ENCODE measurements at regions not wholly inside any gene's neighbourhood (a gene's known extent, or its start where the extent isn't known, plus 50 kb on each side); places are given as distances from the start of the nearest gene placed in this dataset.
"Not testable (repeated sequence)": the region's sequence is repeated elsewhere in the genome, so short reads cannot be mapped to it uniquely, and the experiment has no call there.

DNA sequence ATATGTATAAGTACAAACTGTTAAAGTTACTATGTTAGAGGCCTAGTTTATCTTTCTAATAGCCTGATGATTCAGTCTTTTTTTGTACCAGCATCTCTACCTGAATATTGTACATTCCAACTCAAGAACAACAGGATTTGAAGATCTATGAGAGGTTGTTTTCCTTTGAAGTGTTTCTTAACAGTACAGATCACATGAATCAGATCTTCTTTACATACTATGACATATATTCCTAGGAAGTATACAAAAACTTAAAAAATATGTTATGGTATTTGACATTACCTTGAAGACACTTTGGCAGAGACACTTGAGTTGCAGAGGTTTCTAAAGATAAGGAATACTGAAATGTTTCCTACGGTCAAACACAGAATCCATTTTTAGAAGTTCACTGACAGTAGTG is 1280.9 kb downstream of the KCNT2 start:
- no peak for DNase-seq

DNA sequence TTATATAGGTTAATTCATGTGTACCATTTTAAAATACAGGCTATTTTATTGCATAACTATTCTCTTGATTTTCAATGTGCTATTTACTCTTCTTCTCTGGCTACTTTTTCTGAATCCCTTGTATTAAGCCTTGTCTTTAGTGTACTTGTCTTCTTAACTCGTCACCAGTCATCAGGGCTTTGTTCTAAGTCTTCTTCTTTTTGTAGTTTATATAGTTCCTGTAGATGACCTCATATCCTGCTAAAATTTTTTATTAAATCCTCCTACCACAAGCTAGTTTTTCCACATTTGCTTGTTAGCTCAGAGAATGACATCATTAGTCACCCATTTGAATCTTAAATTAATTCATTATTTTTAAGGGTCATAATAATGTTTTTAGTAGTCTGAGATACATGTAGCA is 1281.9 kb downstream of the KCNT2 start:
- DNase-seq = no peak

DNA sequence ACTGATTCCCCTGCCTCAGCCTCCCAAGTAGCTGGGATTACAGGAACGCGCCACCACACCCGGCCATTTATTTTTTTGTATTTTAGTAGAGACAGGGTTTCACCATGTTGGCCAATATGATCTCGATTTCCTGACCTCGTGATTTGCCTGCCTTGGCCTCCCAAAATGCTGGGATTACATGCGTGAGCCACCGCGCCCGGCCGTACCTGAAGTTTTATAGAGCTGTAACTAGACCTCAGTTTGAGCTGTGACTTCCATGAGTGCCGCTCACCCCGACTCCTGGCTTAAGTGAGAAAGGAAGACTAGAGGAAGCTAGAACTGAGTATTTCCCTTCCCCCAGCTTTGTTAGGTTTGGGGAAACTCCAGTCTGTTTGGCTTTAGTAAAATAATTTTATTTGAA is 1283.1 kb downstream of the KCNT2 start:
- no peak for DNase-seq

DNA sequence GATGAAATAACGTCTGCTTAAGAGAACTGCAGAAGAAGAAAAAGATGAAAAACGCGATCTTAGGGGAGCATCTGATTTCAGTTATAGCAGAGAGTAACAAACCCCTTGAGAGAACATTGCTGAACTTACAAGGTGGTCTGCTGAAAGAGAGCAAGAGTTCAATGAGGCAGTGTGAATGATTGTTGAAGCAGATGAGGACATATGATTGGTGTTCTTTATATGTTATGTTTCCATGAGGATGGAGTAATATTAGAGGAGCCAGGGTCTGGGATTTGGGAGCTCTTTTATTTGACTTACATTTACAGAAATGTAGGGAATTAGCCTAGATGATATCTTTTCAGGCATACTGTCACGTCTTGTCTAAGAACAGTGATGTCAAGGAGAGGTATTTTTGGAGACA is 1302.0 kb downstream of the KCNT2 start:
- no peak for DNase-seq

DNA sequence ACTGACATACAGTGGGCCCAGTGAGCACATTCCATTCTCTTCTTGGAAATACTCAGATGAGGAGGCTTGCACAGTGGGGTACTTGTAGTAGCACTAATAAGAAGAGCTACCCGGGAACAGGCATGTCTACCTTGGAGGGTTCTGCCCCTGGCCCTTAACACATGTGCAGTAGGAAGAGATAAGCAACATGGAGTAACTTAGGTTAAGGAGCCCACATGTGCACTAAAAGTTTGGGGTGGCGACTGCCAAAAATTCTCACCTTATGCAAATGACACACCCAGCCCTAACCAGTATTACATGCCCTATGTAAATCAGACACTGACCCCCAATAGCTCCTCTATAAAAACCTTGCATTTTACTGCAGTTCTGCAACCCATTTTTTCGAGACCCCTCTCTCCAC is 1313.3 kb downstream of the KCNT2 start:
- DNase-seq = no peak

DNA sequence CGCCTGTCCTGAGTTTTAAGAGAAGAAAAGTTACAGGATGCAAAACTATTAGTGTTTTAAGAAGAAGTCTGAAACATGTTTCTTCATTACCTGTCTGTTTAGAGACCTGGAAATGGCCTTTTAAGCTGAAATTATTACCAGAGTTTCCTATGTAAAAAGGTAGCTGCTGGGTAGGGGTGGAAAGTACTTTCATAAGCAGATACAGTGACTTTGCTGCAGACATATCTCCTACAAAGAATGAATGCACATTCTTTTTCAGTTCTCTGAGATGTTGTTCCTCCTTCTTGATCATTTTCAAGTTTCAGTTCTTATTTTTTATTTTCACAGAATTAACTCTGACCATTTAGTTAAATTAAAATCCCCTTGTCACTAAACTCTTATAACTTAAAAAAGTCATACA is 1329.6 kb downstream of the KCNT2 start:
- DNase-seq = no peak

DNA sequence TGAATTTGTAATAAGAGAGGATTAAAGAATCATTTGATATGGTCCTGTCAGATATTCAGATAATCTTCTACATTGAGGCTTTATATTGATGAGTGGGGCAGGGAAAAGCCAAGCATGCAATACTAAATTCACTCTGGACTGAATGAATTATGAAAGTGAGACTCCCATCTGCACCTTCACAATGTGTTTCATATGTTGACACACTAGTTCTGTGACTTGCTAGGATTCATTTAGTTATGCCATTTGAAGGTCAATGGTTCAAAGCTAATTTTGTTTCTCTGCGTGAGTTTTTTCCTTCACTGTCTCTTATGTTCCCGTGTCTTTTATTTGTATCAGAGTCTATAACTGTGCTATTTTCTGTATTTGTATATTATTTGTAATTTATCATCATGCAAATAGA is 1332.5 kb downstream of the KCNT2 start:
- no peak for DNase-seq

DNA sequence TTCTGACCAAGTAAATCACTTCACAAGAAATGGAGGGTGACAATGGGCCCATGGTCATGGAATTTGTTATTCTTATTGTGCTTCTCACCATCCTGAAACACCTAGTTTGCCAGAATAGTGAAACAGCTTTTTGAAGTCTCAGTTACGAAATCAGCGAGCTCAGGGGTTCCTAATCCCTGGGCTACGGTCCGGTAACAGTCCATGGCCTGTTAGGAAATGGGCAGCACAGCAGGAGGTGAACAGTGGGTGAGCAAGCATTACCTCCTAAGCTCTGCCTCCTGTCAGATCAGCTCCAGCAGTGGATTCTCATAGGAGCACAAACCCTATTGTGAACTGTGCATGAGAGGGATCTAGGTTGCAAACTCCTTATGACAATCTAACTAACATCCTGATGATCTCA is 1356.3 kb downstream of the KCNT2 start:
- no peak for DNase-seq

DNA sequence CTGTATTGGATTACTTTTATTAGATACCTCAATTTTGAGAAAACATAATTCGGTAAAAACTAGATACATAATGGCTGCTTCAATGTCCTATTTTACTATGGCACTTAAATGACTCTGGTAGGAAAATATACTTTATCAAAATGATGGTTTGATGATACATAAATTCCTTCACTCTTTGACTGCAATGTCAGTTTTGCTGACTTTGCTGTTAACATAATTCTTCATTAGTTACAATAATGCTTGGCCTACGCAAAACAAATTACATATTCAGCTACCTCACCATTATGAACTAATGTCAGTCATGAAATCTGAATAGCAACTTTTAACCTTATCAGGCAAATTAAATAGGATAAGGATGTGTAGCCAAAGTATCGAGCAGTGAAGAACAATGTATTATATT is 1364.7 kb downstream of the KCNT2 start:
- no peak for DNase-seq

DNA sequence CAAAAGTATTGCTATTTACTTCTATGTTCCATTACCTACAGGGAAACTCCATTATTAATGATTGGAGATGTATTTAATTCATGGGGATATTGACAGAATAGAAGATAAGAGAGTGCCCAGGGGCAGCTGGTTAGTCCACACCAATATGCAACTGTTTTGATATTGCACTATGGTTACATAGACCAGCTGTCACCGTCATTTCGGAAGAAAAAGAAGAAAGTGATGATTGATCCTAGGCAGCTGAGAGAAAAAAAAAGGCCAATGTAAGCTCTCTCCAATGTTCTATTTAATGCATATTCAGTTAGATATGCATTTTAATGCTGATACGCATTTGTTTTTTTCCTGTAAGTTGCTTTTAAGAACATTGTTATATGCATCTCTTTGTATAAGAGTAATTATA is 1367.2 kb downstream of the KCNT2 start:
- no peak for DNase-seq

DNA sequence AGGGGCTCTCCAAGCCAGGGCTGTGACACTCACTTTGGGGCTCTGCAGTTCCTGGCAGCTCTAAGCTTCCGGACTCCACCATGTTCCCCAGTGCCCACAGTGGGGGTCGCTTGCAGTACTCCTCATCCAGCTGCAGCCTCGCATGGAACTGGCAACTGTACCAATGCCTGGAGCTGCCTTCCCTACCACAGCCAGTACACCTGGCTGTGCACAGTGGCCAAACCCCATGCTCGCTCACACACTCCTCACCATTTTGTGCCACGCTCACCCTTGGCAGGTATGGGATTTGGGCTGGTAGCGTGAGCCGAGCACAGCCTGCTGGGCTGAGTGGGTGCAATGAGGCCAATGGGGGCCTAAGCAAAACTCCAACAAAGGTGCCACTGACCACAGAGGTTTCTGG is 1369.9 kb downstream of the KCNT2 start:
- no peak for DNase-seq

DNA sequence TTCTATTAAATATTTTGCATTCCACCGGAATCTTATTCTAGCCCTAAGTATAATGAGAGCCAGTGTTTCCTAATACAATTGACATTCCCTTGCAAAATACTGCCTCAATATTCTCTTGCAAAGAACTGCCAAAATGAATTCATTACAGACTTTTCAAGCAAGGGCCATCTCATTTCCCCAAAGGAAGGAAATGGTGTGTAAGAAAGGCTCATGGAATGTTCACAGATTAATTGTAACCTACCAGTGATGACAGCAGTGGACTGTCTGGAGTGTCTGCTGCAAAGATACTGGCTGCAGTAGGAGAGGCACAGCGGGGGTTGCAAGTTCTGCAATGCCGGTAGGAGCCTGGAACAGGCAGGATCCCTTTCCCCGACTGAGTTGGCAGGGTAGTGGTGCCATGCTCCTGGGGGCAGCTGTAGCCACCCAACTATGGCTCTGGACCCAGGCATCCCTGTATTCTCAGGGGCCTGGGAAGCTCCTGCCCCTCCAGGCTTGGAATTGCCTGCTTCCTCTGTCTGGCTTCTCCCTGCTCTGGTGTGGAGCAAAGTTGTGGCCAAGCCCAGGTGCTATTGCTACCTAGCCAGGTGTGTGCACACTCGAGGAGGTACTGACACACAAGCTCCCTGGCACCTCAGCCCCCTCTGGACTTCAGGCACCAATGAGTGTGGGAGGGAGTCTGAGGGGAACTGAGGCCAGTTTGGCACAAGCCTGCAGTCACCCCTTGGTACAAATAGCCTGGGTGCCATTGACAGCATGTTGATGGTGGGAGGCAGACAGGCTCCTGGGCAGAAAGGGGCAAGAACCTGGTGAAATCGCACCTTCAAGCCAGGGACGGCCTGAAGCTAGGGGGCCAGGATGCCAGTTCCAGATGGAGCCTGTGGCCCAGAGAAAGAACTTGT is 1371.0 kb downstream of the KCNT2 start:
- DNase-seq = no peak

DNA sequence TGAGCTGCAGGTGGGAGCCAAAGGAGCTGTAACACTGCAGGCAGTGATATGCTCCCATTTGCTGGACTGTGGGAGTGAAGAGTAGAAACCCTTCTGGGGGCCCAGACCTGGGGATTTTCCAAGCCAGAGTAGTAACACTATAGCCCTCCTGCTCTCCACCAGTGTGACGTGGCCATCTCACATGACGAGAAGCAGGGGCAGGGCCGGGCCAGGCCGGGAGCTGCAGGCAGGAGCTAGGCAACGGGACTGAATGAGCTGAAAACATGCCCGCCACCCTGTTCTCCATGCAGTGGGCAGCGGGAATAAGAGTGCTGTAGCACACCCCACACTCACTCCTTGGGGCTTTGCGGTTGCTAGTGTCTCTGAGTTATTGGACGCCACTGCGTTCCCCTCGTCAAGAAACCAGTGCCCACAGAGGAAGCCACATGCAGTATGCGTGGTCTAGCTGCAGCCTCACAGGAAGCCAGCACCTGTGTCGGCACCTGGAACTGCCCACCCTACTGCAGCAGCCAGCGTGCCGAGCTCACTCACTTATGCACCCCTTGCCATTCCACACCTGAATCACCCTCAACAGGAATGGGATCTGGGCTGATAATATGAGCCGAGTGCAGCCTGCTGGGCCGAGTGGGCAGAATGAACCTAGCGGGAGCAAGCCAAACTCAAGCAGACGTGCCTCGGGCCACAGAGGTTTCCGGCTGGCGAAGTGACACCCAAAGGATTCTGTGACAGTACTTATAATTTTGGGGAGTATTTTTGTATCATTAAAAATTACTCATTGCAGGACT is 1389.6 kb downstream of the KCNT2 start:
- no peak for DNase-seq

DNA sequence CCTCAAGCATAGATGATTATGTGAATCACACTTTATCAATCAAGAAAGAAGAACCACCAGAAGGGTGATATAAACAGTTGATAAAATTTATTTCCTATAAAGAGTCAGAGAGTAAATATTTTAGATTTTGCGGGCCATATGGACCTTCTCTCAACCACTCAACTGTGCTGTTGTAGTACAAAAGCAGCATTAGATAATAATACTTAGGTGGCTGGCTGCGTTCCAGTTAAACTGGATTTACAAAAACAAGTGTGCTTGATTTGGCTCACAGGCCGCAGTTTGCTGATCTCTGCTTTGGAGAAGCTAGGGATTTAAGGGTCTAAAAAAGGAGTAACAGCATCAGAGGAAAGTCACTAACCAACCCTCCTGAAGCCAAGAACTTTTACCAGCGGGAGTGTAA is 1406.0 kb downstream of the KCNT2 start:
- no peak for DNase-seq

DNA sequence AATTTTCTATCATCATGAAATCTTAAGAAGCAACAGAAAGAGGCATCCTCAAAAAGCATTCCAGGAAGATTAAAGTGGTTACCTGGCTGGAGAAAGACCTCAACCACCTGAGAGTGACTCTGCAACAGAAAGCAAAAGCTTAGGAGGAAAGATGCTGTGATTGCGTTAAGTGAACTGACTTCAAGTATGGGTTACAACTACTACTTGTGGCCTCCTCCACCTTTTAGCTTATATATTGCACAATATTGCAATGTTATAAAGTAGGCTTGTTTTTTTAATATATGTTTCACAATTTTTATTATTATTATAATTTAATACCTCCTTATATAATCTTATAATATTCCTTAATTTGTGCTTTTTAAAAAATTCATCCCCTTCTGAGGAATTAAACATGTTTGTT is 1407.5 kb downstream of the KCNT2 start:
- DNase-seq = no peak

DNA sequence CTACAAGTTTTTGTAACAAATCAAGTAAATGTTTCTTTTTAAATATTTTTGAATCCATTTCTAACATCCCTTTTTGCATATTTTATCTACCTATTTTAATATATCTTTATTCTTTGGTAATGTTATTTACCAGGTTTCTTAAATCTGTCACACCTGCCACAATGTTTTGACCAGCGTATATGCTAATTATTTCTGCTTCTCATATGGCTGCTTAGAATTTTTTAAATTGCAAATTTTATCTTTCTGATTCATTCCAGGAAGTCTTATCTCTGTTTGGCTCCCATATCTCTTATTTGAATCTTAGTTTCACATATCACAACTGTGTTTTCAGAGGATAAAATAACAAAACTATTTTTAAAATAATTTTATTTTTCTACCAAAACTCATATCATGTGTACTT is 1411.1 kb downstream of the KCNT2 start:
- DNase-seq = no peak

DNA sequence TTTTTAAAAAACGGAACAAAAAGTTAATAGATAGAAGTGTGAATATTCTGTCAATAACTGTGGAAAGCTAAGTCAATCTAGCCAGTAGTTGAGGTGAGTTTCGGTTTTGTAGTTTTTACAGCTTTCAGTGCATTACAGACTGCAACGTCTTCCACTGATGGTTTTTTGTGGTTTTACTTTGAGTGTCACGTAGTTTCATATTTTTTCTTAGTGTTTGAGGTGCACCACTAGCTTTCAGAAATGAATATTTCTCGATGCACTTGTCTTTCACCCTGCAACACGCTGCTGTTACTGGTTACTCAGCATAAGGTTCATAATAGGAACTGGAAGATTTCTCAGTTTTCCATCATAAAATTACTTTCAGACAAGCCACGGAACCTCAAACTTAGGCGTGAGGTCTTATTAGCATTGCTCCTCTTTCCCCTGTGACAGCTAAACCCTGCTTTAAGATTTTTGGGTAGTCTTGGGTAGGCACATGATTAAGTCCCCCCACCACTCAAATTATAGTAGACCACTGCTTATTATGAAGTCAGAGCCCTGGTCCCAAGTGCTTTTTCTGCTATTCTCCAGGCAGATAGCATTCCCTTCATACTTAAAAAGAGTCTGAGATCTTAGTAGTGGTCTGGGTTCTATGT is 1412.7 kb downstream of the KCNT2 start:
- DNase-seq = no peak

DNA sequence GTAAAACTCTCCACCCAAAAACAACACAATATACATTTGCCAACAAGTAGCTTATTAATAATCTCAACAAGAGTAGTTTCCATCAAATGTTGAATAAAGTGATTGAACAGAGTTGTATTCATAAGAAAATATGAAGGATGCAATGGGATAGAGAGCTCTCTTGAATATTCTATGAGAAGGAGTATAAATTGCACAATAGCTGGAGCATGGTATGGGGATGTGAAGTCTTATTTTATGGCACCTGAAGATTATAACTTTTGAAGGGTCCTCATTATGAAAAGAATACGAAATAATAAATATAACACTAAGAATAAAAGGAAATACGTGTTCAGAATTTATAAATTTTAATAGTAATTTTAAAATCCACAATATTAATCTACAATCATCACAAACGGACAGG is 1415.1 kb downstream of the KCNT2 start:
- no peak for DNase-seq

DNA sequence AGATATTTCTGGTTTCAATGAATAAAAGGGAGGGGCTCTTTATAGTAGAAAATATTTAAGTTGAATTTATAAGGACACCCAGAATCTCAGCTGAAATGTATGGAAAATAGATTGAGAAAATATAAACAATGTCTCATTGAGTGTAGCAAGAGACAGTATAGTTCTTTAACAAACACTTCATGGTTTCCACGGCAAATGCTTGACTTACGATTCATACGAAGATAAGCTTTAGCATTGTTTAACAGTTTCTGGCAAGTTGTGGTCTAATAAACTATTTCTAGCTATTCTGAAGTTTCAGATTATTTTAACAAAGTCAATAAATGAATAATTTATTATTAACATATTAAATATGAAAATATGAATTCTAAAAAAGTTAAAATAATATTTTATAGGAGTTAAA is 1419.4 kb downstream of the KCNT2 start:
- DNase-seq = no peak

DNA sequence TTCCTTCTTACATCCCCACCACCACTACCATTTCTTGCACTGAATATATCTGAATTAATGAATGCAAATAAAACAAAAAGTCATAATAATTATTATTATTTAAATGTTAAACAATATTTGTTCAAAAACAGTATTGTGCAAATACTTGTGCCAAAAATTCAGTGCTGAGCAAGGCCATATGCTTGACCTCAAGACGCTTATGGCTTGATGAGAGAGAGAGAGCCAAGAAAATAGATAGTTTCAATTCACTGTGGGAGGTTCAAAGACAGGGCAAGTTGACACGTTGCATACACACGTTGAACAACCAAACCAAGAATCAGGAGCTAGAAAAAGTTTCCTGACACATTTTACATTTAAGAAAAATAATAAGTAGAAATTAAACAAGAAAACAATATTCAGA is 1421.7 kb downstream of the KCNT2 start:
- no peak for DNase-seq

DNA sequence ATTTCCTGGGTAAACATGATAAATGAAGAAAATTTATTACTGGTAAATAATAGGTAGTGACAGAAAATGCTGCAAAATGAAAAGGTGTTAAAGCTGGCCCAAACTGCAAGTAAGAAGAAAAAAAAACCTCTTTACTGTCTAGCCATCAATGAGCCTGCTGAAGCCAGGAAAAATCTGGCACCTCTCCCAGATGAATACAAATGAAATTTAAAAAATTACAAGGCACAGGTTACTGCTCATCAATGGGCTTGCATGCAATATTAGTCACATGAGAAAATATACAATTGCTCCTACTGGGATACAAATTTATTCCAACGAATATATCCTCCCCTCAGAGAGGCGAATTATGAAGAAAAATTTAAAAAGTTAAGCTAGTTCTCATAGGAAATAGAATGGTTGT is 1422.5 kb downstream of the KCNT2 start:
- no peak for DNase-seq

DNA sequence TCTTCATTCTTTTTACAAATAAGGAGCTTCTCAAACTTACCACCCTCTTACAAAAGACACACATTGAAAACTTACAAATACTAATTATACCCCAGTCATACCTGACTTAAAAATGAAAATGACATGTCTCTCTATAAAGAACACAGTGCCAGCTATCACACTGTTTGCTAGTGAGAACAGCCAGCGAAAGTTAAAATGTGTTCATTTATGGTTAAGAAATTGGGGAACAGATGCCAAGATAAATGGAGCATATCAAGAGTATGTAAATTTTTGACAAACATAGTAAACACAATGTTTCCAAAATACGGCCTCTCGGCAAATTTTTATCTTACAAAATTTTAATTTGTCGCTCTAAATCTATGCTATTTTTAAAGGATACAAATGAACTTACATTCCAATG is 1422.9 kb downstream of the KCNT2 start:
- DNase-seq = no peak

DNA sequence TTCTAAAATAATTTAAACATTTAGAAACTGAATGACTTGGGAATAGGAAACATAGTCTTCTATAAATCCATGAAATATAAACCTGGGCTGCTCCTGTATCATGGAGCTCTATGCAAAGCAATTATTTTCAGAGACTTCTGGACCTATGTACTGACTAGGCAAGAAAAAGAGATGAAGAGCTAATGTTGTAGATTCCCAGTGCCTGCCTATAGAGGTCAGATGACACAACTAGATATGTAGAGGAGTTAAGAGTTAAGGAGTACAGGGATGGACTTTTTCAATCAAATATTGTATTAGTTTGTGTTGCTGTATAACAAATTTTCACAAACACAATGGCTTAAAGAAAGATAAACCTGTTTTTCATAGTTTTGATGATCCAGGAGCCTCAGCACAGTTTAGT is 1434.5 kb downstream of the KCNT2 start:
- DNase-seq = no peak

DNA sequence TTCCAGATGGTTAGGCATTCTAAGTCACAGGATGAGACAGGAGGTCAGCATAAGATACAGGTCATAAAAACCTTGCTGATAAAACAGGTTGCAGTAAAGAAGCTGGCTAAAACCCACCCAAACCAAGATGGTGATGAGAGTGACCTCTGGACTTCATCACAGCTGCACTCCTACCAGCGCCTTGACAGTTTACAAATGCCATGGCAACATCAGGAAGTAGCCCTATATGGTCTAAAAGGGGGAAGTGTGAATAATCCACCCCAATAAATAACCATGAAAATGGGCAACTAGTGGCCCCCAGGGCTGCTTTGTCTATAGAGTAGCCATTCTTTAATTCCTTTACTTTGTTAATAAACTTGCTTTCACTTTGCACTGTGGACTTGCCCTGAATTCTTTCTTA is 1448.4 kb downstream of the KCNT2 start:
- DNase-seq = not testable (repeated sequence)
